MM.1S (cell line): ENCODE measurements at regions not wholly inside any gene's neighbourhood (a gene's known extent, or its start where the extent isn't known, plus 50 kb on each side); places are given as distances from the start of the nearest gene placed in this dataset.

Source experiments
- DNase-seq: peaks from one replicate; pipeline ENCODE4 v3.0.0-alpha.2; 2015
- H2AFZ ChIP-seq: fragments of 300-600 bp; sonication (generic); 2 replicates; pipeline ENCODE4 v1.6.0; 2016; ENCODE audit warnings: antibody characterized with exemption, low read length
- H3F3A ChIP-seq: fragments of 300-600 bp; sonication (generic); 2 replicates; pipeline ENCODE4 v1.6.1; 2016; ENCODE audit warnings: mild to moderate bottlenecking, antibody characterized with exemption, low read length, moderate library complexity, mixed read lengths; ENCODE audit not compliant: insufficient read depth
- H3K27ac ChIP-seq: fragments of 300-600 bp; sonication (generic); 2 replicates; pipeline ENCODE4 v1.5.1; 2016; ENCODE audit warnings: mild to moderate bottlenecking, low read length
- H3K27me3 ChIP-seq: fragments of 300-600 bp; sonication (generic); replicated peaks from 2 replicates; pipeline ENCODE4 v1.6.0; 2016; ENCODE audit warnings: low read length; ENCODE audit not compliant: insufficient read depth
- H3K36me3 ChIP-seq: fragments of 300-600 bp; sonication (generic); replicated peaks from 2 replicates; pipeline ENCODE4 v1.6.1; 2016; ENCODE audit warnings: mild to moderate bottlenecking, low read length, mixed read lengths; ENCODE audit not compliant: insufficient read depth
- H3K4me1 ChIP-seq: fragments of 300-600 bp; sonication (generic); 2 replicates; pipeline ENCODE4 v1.6.1; 2016; ENCODE audit warnings: low read length, mixed read lengths
- H3K4me2 ChIP-seq: fragments of 300-600 bp; sonication (generic); 2 replicates; pipeline ENCODE4 v1.6.0; 2016; ENCODE audit warnings: low read depth, low read length
- H3K4me3 ChIP-seq: fragments of 300-600 bp; sonication (generic); 2 replicates; pipeline ENCODE4 v1.5.1; 2016; ENCODE audit warnings: low read length, mixed read lengths
- H3K79me2 ChIP-seq: fragments of 300-600 bp; sonication (generic); 2 replicates; pipeline ENCODE4 v1.6.1; 2016; ENCODE audit warnings: mixed run types, low read length, mixed read lengths
- H3K9ac ChIP-seq: fragments of 300-600 bp; sonication (generic); 2 replicates; pipeline ENCODE4 v1.6.1; 2016; ENCODE audit warnings: low read length, mixed read lengths
- H3K9me2 ChIP-seq: fragments of 300-600 bp; sonication (generic); replicated peaks from 2 replicates; pipeline ENCODE4 v1.6.1; 2016; ENCODE audit warnings: mild to moderate bottlenecking, low read length, mixed read lengths; ENCODE audit not compliant: insufficient read depth
- H3K9me3 ChIP-seq: fragments of 300-600 bp; sonication (generic); replicated peaks from 2 replicates; pipeline ENCODE4 v1.6.1; 2016; ENCODE audit warnings: mild to moderate bottlenecking, low read length, mixed read lengths; ENCODE audit not compliant: insufficient read depth
- H4K20me1 ChIP-seq: fragments of 300-600 bp; sonication (generic); 2 replicates; pipeline ENCODE4 v1.6.1; 2016; ENCODE audit warnings: mild to moderate bottlenecking, low read length, moderate library complexity, mixed read lengths; ENCODE audit not compliant: insufficient read depth
- EZH2 ChIP-seq: fragments of 300-600 bp; sonication (generic); optimal IDR thresholded peaks from 2 replicates; pipeline ENCODE3; 2017; ENCODE audit warnings: low read depth, mild to moderate bottlenecking, antibody characterized with exemption, low read length, mixed read lengths
- EZH2phosphoT487 ChIP-seq: fragments of 300-600 bp; sonication (generic); IDR thresholded peaks from 2 replicates; pipeline ENCODE4 v1.6.1; 2018; ENCODE audit warnings: antibody characterized with exemption, low read length
- TF ChIP-seq, protein P1 (sequence below): fragments of 300-600 bp; sonication (generic); IDR thresholded peaks from 2 replicates; pipeline ENCODE4 v1.5.1; 2016; ENCODE audit warnings: antibody characterized with exemption, low read length, mixed read lengths

- H3K4me1 ChIP-seq: no peaks in the 10 kb centered on the region
- H3K9me3 ChIP-seq: no peaks in the 10 kb centered on the region
- no peaks in the 10 kb centered on the region for H4K20me1 ChIP-seq
- TF ChIP-seq EZH2 (no peak), EZH2phosphoT487 (no peak)
- TF ChIP-seq, protein P1, sequence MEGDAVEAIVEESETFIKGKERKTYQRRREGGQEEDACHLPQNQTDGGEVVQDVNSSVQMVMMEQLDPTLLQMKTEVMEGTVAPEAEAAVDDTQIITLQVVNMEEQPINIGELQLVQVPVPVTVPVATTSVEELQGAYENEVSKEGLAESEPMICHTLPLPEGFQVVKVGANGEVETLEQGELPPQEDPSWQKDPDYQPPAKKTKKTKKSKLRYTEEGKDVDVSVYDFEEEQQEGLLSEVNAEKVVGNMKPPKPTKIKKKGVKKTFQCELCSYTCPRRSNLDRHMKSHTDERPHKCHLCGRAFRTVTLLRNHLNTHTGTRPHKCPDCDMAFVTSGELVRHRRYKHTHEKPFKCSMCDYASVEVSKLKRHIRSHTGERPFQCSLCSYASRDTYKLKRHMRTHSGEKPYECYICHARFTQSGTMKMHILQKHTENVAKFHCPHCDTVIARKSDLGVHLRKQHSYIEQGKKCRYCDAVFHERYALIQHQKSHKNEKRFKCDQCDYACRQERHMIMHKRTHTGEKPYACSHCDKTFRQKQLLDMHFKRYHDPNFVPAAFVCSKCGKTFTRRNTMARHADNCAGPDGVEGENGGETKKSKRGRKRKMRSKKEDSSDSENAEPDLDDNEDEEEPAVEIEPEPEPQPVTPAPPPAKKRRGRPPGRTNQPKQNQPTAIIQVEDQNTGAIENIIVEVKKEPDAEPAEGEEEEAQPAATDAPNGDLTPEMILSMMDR: no peak
- H3K36me3 ChIP-seq: no peaks in the 10 kb centered on the region
- H3K4me3 ChIP-seq: no peak overlapping the region
- H2AFZ ChIP-seq: no peak overlapping the region
- no peaks in the 10 kb centered on the region for H3K9me2 ChIP-seq
- H3K4me2 ChIP-seq: no peak overlapping the region
- no peaks in the 10 kb centered on the region for H3K27me3 ChIP-seq
- no peaks in the 10 kb centered on the region for H3K79me2 ChIP-seq
- no peak overlapping the region for H3K27ac ChIP-seq
- H3K9ac ChIP-seq: no peak overlapping the region
- DNase-seq: no peak
- no peaks in the 10 kb centered on the region for H3F3A ChIP-seq
These were observed 84.6 kb upstream of the SMIM15 start for GRCh38 chr5:61246768-61247307.

- no peaks in the 10 kb centered on the region for H3K36me3 ChIP-seq
- H3K4me1 ChIP-seq: no peaks in the 10 kb centered on the region
- no peak for DNase-seq
- H3F3A ChIP-seq: no peaks in the 10 kb centered on the region
- no peaks in the 10 kb centered on the region for H3K9me2 ChIP-seq
- no peaks in the 10 kb centered on the region for H3K9me3 ChIP-seq
- no peaks in the 10 kb centered on the region for H3K79me2 ChIP-seq
- H3K27ac ChIP-seq: no peak overlapping the region
- no peaks in the 10 kb centered on the region for H4K20me1 ChIP-seq
- H3K4me2 ChIP-seq: no peak overlapping the region
- no peak overlapping the region for H3K9ac ChIP-seq
- H3K4me3 ChIP-seq: no peak overlapping the region
- H3K27me3 ChIP-seq: no peaks in the 10 kb centered on the region
- TF ChIP-seq EZH2phosphoT487 (no peak), EZH2 (no peak)
- TF ChIP-seq, protein P1: no peak
- H2AFZ ChIP-seq: no peak overlapping the region
These were observed 80.0 kb upstream of the ZSWIM6 start for GRCh38 chr5:61251874-61252642.

GRCh38 chr5:61252643-61252925 lies 79.5 kb upstream of the ZSWIM6 start:
- Histone ChIP-seq H3K36me3 (no peaks in the 10 kb centered on the region), H3K4me3 (no peak overlapping the region), H3K27ac (no peak overlapping the region), H3K4me1 (no peaks in the 10 kb centered on the region), H3K9ac (no peak overlapping the region), H3K9me3 (no peaks in the 10 kb centered on the region), H2AFZ (no peak overlapping the region), H4K20me1 (no peaks in the 10 kb centered on the region), H3K9me2 (no peaks in the 10 kb centered on the region), H3K27me3 (no peaks in the 10 kb centered on the region), H3K4me2 (no peak overlapping the region), H3K79me2 (no peaks in the 10 kb centered on the region), H3F3A (no peaks in the 10 kb centered on the region)
- TF ChIP-seq EZH2phosphoT487: no peak
- TF ChIP-seq, protein P1: no peak
- DNase-seq: no peak
